SK-N-SH treated with all-trans-retinoic acid at 6 μM for 48 hours (cell line): ENCODE measurements at regions not wholly inside any gene's neighbourhood (a gene's known extent, or its start where the extent isn't known, plus 50 kb on each side); places are given as distances from the start of the nearest gene placed in this dataset.

ENCODE experiments used
- ATAC-seq: fragments of 200-7000 bp; cut with Tn5 transposase; 3 replicates; pipeline ENCODE4 v1.9.1; 2020; ENCODE audit warnings: mild to moderate bottlenecking, moderate library complexity
- ARNTL ChIP-seq: fragments of 450-650 bp; formaldehyde crosslinking; IDR thresholded peaks from 2 replicates; pipeline ENCODE4 v1.5.0; 2020; ENCODE audit warnings: low read depth, mild to moderate bottlenecking, moderate library complexity, borderline replicate concordance
- BACH2 ChIP-seq: fragments of 250-450 bp; sonication (Bioruptor Pico); IDR thresholded peaks from 2 replicates; pipeline ENCODE4 v1.9.0; 2021; ENCODE audit warnings: mild to moderate bottlenecking, borderline replicate concordance
- CSDC2 ChIP-seq: fragments of 250-450 bp; sonication (Bioruptor Pico); IDR thresholded peaks from 2 replicates; pipeline ENCODE4 v1.5.0; 2020; ENCODE audit warnings: mild to moderate bottlenecking, moderate library complexity
- ESRRG ChIP-seq: fragments of 250-450 bp; sonication (Bioruptor Pico); IDR thresholded peaks from 2 replicates; pipeline ENCODE4 v1.6.1; 2021; ENCODE audit warnings: mild to moderate bottlenecking
- GLIS3 ChIP-seq: fragments of 250-450 bp; sonication (Bioruptor Pico); IDR thresholded peaks from 2 replicates; pipeline ENCODE4 v1.5.0; 2020; ENCODE audit warnings: mild to moderate bottlenecking, moderate library complexity
- ISL1 ChIP-seq: fragments of 250-450 bp; sonication (Bioruptor Pico); IDR thresholded peaks from 2 replicates; pipeline ENCODE4 v2.1.2; 2022; ENCODE audit warnings: mild to moderate bottlenecking, moderate library complexity
- OSR1 ChIP-seq: fragments of 250-450 bp; sonication (Bioruptor Pico); IDR thresholded peaks from 2 replicates; pipeline ENCODE4 v1.8.0; 2022; ENCODE audit warnings: moderate library complexity, mild to moderate bottlenecking, inconsistent platforms
- PATZ1 ChIP-seq: fragments of 250-450 bp; sonication (Bioruptor Pico); IDR thresholded peaks from 2 replicates; pipeline ENCODE4 v1.8.0; 2020; ENCODE audit warnings: mild to moderate bottlenecking, moderate library complexity, borderline replicate concordance
- POU6F1 ChIP-seq: fragments of 250-450 bp; sonication (Bioruptor Pico); IDR thresholded peaks from 2 replicates; pipeline ENCODE4 v1.8.0; 2021; ENCODE audit warnings: low read depth, mild to moderate bottlenecking, moderate library complexity, borderline replicate concordance
- PPARA ChIP-seq: fragments of 250-450 bp; sonication (Bioruptor Pico); IDR thresholded peaks from 2 replicates; pipeline ENCODE4 v1.5.0; 2020; ENCODE audit warnings: mild to moderate bottlenecking, borderline replicate concordance
- SNAI2 ChIP-seq: fragments of 250-450 bp; sonication (Bioruptor Pico); IDR thresholded peaks from 2 replicates; pipeline ENCODE4 v1.5.0; 2020; ENCODE audit warnings: mild to moderate bottlenecking, moderate library complexity
- TOX ChIP-seq: fragments of 250-450 bp; sonication (Bioruptor Pico); IDR thresholded peaks from 2 replicates; pipeline ENCODE4 v1.8.0; 2021; ENCODE audit warnings: mild to moderate bottlenecking, moderate library complexity, borderline replicate concordance
- ZC3H10 ChIP-seq: fragments of 250-450 bp; sonication (Bioruptor Pico); IDR thresholded peaks from 2 replicates; pipeline ENCODE4 v1.5.1; 2021; ENCODE audit warnings: mild to moderate bottlenecking, moderate library complexity
- ZFP3 ChIP-seq: fragments of 250-450 bp; sonication (Bioruptor Pico); IDR thresholded peaks from 2 replicates; pipeline ENCODE4 v1.5.0; 2020; ENCODE audit warnings: mild to moderate bottlenecking, moderate library complexity
- ZFP30 ChIP-seq: fragments of 450-650 bp; formaldehyde crosslinking; IDR thresholded peaks from 2 replicates; pipeline ENCODE4 v1.5.0; 2022; ENCODE audit warnings: mild to moderate bottlenecking, moderate library complexity
- ZNF565 ChIP-seq: fragments of 450-650 bp; formaldehyde crosslinking; conservative IDR thresholded peaks from 2 replicates; pipeline ENCODE4 v1.5.0; 2020; ENCODE audit warnings: low read depth, mild to moderate bottlenecking, moderate library complexity
- ZNF70 ChIP-seq: fragments of 450-650 bp; formaldehyde crosslinking; IDR thresholded peaks from 2 replicates; pipeline ENCODE4 v1.5.0; 2020; ENCODE audit warnings: mild to moderate bottlenecking, moderate library complexity
- ZNF8 ChIP-seq: fragments of 450-650 bp; formaldehyde crosslinking; IDR thresholded peaks from 2 replicates; pipeline ENCODE4 v1.5.0; 2020; ENCODE audit warnings: mild to moderate bottlenecking, moderate library complexity
- TF ChIP-seq, protein P1 (sequence below): fragments of 250-450 bp; sonication (Bioruptor Pico); IDR thresholded peaks from 2 replicates; pipeline ENCODE4 v1.5.0; 2020; ENCODE audit warnings: mild to moderate bottlenecking, moderate library complexity
- TF ChIP-seq, protein P2 (sequence below): fragments of 250-450 bp; sonication (Bioruptor Pico); IDR thresholded peaks from 2 replicates; pipeline ENCODE4 v1.5.1; 2020; ENCODE audit warnings: low read depth, mild to moderate bottlenecking, moderate library complexity

DNA sequence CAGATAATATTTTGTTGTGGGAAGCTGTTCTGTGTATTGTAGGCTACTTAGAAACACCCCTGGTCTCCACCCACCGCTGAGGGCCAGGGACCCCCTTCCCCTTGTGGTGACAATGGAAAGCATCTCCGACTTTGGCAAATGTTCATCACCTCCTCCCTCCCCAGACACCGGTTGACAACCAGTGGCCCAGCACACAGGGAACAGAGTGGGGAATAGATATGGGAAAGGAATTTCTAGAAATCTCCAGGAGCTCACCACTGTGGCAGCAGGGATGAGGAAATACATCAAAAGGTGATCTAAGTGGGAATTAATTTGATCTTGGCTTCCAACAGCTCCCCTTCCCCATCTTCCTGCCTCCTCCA, 257.3 kb upstream of the FOXQ1 start:
- TF ChIP-seq, protein P1, sequence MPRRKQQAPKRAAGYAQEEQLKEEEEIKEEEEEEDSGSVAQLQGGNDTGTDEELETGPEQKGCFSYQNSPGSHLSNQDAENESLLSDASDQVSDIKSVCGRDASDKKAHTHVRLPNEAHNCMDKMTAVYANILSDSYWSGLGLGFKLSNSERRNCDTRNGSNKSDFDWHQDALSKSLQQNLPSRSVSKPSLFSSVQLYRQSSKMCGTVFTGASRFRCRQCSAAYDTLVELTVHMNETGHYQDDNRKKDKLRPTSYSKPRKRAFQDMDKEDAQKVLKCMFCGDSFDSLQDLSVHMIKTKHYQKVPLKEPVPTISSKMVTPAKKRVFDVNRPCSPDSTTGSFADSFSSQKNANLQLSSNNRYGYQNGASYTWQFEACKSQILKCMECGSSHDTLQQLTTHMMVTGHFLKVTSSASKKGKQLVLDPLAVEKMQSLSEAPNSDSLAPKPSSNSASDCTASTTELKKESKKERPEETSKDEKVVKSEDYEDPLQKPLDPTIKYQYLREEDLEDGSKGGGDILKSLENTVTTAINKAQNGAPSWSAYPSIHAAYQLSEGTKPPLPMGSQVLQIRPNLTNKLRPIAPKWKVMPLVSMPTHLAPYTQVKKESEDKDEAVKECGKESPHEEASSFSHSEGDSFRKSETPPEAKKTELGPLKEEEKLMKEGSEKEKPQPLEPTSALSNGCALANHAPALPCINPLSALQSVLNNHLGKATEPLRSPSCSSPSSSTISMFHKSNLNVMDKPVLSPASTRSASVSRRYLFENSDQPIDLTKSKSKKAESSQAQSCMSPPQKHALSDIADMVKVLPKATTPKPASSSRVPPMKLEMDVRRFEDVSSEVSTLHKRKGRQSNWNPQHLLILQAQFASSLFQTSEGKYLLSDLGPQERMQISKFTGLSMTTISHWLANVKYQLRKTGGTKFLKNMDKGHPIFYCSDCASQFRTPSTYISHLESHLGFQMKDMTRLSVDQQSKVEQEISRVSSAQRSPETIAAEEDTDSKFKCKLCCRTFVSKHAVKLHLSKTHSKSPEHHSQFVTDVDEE (CRISPR knock-in tag), result no peak
- TF ChIP-seq, protein P2, sequence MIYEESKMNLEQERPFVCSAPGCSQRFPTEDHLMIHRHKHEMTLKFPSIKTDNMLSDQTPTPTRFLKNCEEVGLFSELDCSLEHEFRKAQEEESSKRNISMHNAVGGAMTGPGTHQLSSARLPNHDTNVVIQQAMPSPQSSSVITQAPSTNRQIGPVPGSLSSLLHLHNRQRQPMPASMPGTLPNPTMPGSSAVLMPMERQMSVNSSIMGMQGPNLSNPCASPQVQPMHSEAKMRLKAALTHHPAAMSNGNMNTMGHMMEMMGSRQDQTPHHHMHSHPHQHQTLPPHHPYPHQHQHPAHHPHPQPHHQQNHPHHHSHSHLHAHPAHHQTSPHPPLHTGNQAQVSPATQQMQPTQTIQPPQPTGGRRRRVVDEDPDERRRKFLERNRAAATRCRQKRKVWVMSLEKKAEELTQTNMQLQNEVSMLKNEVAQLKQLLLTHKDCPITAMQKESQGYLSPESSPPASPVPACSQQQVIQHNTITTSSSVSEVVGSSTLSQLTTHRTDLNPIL (CRISPR knock-in tag), result no peak
- TF ChIP-seq ZC3H10 (CRISPR knock-in tag) (no peak), ZFP30 (CRISPR knock-in tag) (no peak), ESRRG (CRISPR knock-in tag) (no peak), ZNF565 (CRISPR knock-in tag) (no peak), POU6F1 (CRISPR knock-in tag) (no peak), CSDC2 (no peak), ISL1 (CRISPR knock-in tag) (no peak), ZFP3 (CRISPR knock-in tag) (no peak), ZNF8 (CRISPR knock-in tag) (no peak), BACH2 (CRISPR knock-in tag) (no peak)
- no peak for ATAC-seq

- ATAC-seq, result no peak
- no peak for TF ChIP-seq POU6F1 (CRISPR knock-in tag)
- no peak for TF ChIP-seq ISL1 (CRISPR knock-in tag)
- no peak for TF ChIP-seq ZNF70 (CRISPR knock-in tag)
- TF ChIP-seq ZNF565 (CRISPR knock-in tag), result no peak
- TF ChIP-seq ZC3H10 (CRISPR knock-in tag), result no peak
- no peak for TF ChIP-seq GLIS3
- TF ChIP-seq, protein P2 (CRISPR knock-in tag), result no peak
- no peak for TF ChIP-seq ARNTL (CRISPR knock-in tag)
- TF ChIP-seq ESRRG (CRISPR knock-in tag), result no peak
- TF ChIP-seq CSDC2, result no peak
- no peak for TF ChIP-seq OSR1
- no peak for TF ChIP-seq SNAI2 (CRISPR knock-in tag)
- no peak for TF ChIP-seq ZNF8 (CRISPR knock-in tag)
- TF ChIP-seq, protein P1 (CRISPR knock-in tag), result no peak
- TF ChIP-seq BACH2 (CRISPR knock-in tag), result no peak
- TF ChIP-seq PATZ1 (CRISPR knock-in tag), result no peak
- TF ChIP-seq PPARA, result no peak
- no peak for TF ChIP-seq TOX
These were observed 258.3 kb upstream of the FOXQ1 start for GRCh38 chr6:1053586-1053985.
